Fibroblast of mammary gland (primary cell): ENCODE measurements at regions not wholly inside any gene's neighbourhood (a gene's known extent, or its start where the extent isn't known, plus 50 kb on each side); places are given as distances from the start of the nearest gene placed in this dataset.
"Not testable (repeated sequence)": the region's sequence is repeated elsewhere in the genome, so short reads cannot be mapped to it uniquely, and the experiment has no call there.

Experiments used
- DNase-seq: peaks from one replicate; pipeline ENCODE4 v3.0.0-alpha.2; 2010; ENCODE audit warnings: low read depth
- H3K4me3 ChIP-seq: 2 replicates; pipeline ENCODE4 v1.5.1; 2011; ENCODE audit warnings: low read depth, mild to moderate bottlenecking, low read length, moderate library complexity; ENCODE audit not compliant: control insufficient read depth
- TF ChIP-seq, protein P1 (sequence below): conservative IDR thresholded peaks from 2 replicates; pipeline ENCODE4 v1.5.1; 2011; ENCODE audit warnings: low read depth, low read length, inconsistent platforms; ENCODE audit not compliant: control insufficient read depth, insufficient read depth

DNA sequence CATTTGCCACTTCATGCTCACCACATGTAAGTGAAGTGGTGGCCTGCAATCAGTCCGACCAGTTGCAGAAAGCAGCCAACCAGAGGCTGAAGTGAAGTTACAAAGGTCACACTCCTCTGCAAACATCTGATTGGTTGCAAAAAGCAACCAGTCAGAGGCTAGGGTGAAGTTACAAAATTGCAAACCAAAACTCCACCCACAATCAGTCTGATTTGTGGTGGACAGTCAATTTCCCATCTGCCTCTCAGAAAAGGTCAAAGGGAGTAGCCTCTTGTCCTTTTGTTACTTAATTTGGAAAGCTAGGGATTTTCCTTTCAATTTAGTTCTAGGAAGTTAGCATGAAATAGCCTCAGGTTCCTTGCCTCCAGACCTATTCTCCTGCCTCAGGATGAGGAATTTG is 185.0 kb downstream of the UXS1 start:
- DNase-seq: no peak
- TF ChIP-seq, protein P1, sequence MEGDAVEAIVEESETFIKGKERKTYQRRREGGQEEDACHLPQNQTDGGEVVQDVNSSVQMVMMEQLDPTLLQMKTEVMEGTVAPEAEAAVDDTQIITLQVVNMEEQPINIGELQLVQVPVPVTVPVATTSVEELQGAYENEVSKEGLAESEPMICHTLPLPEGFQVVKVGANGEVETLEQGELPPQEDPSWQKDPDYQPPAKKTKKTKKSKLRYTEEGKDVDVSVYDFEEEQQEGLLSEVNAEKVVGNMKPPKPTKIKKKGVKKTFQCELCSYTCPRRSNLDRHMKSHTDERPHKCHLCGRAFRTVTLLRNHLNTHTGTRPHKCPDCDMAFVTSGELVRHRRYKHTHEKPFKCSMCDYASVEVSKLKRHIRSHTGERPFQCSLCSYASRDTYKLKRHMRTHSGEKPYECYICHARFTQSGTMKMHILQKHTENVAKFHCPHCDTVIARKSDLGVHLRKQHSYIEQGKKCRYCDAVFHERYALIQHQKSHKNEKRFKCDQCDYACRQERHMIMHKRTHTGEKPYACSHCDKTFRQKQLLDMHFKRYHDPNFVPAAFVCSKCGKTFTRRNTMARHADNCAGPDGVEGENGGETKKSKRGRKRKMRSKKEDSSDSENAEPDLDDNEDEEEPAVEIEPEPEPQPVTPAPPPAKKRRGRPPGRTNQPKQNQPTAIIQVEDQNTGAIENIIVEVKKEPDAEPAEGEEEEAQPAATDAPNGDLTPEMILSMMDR: no peak
- H3K4me3 ChIP-seq: no peak overlapping the region

DNA sequence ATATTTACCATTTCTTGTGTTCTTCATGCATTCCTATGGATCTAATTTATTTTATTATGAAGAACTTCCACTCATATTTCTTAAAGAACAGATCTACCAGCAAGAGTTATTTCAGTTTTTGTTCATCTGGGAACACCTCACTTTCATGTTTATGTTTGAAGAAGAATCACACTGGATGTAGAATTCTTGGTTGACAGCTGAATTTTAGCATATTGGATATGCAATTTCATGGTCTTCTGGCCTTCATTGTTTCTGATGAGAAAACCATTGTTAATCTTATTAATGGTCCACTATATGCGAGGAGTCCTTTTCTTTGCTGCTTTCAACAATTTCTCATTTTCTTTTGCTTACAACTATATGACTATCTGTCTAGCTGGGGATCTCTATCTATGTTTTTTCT is 189.2 kb downstream of the UXS1 start:
- TF ChIP-seq, protein P1: no peak
- no peak for DNase-seq
- H3K4me3 ChIP-seq: no peak overlapping the region

DNA sequence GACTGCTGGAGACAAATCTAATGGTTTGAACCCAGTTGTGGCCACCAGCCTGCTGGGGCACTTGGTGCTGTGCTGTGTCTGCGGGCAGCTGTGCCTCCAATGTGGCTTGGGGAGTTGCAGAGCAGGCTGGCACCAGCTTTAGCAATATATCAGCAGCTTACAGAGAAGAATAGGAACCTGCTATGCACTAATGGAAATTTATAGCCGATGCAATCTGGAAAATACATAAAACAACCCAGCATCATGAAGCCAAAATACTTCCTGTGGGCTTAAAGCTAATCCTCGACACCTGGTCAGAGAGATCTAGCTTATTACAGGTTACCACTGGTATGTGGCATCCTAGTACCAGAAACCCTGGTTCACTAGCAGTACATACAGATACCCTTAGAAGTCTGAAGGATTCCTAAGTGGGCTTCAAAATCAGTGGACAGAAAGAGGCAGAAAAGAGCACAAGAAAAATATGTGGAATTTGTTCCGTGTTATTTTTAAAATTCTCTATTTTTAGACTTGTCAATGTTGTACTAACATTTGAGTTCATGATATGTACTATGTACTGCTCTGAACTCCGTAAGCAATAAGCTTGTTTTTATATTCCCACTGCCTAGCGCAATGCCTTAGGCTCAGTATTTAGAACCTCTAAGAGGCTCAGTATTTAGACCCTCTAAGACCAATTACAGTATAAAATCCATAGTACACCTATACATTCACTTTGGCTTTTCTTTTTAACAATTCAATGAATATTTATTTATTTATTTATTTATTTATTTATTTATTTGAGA is 194.7 kb downstream of the UXS1 start:
- TF ChIP-seq, protein P1: no peak
- no peak for DNase-seq
- H3K4me3 ChIP-seq: no peak overlapping the region

DNA sequence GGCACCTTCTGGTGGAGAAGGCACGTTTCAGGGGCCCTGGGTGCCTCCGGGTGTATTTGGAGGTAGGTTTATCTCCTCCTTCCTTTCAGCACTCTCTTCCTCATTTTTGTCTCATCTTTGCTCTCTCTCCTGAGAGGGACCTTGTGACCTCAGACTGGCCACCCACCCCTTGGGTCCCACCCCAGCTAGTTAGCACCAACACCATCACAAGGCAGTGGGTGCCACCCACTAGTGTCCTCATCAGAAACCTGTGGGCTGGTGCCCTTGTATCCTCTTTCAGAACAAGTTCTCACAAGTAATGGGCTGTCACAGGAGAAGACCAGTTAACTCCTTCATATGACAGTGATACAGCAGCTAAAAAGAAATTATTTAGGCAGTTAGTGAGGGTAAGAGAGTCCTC is 196.4 kb downstream of the UXS1 start:
- no peak overlapping the region for H3K4me3 ChIP-seq
- TF ChIP-seq, protein P1: no peak
- no peak for DNase-seq

DNA sequence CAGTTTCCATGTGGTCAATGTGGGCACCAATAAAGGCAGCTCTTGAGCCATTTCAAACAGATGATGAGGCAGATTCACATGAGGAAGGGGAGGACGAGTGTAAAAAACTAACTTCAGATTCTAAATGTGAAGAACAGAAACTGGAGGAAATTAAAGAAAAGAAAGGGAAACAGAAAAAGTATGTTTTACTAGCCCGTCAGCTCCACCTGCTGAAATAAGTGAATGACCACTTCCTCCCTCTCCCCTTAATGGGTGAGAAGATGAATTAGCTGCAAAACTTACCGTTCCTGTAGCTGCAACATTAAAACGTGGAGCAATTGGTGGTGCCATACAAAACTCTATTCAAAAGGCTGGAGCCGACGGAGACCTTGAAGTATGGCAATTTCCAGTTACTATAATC is 203.5 kb downstream of the UXS1 start:
- no peak overlapping the region for H3K4me3 ChIP-seq
- TF ChIP-seq, protein P1: no peak
- DNase-seq: no peak

DNA sequence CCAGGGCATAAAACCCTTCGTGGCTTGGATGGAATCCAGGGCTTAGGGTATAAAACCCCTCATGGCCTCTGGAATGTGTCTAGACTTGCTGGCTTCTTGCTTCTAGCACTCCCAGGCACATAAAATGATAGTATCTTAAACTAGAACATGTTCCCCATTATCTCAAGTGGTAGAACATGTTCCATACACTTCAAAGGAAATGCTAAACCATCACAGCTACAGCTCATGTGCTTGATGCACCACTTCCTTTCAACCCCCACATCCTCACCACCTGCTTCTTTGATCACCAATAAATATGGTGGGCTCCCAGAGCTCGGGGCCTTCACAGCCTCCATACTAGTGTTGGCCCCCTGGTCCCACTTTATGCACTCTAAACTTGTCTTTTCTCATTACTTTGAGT is 204.3 kb downstream of the UXS1 start:
- H3K4me3 ChIP-seq, DNase-seq: not testable (repeated sequence)

DNA sequence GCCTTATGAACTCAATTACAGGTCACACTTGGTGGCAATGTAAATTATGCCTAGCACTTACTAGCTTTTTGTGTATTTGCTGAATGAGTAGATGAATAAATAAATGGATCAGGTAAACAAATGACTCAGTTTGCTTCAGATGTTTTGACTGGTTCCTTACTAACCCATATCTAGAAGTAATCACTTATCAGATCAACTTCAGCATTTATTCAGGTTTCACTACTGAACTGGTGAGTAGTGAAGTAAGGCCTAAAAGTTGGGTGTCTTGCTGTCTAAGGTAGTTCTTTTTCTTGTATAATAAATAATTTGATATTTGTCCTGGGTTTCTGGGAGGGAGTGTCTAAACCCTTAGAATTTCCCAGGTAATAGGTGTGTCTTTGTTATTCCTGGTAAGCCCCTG is 205.0 kb downstream of the UXS1 start:
- TF ChIP-seq, protein P1: no peak
- DNase-seq: no peak
- H3K4me3 ChIP-seq: no peak overlapping the region
